PC-9 (cell line): ENCODE measurements at regions not wholly inside any gene's neighbourhood (a gene's known extent, or its start where the extent isn't known, plus 50 kb on each side); places are given as distances from the start of the nearest gene placed in this dataset.

Experiments
- CTCF ChIP-seq: fragments of 200-600 bp; sonication (generic); conservative IDR thresholded peaks from 2 replicates; pipeline ENCODE4 v1.6.1; 2017; ENCODE audit warnings: mixed run types, antibody characterized with exemption, mild to moderate bottlenecking, moderate library complexity
- EZH2 ChIP-seq: fragments of 200-600 bp; sonication (generic); IDR thresholded peaks from 2 replicates; pipeline ENCODE4 v1.8.0; 2017; ENCODE audit warnings: antibody characterized with exemption, low read depth

DNA sequence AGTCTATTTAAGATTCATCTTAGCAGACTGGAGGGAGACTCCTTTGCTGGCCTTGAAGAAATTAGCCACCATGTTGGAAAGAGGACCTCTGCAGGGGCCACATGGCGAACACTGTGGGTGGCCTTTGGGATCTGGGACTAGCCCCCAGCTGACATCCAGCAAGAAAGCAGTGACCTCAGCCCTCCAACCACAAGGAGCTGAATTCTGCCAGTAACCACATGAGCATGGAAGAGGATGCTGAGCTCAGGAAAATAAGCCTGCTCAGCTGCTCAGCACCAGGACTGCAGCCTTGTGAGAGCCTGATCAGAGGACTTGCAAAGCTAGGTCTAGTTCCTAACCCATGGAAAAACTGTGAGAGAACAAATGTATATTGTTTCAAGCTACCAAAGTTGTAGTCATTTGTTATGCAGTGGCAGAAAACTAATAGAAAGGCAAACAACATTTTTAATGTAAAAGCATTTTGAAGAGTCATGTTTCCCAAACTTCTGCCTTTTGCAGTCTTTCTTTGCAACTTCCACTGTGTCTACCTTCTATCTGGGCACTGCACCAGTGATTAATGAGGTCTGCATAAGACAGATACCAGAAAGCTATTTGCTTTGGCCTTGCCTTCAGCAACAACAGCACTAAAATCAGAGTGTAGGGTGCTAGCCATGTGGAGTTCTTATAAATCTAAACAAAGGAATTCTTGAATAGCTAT lies 183.7 kb downstream of the FGFR2 start:
- no peak for TF ChIP-seq CTCF
- no peak for TF ChIP-seq EZH2
